Adrenal gland (tissue), 5 donors: ENCODE measurements at regions not wholly inside any gene's neighbourhood (a gene's known extent, or its start where the extent isn't known, plus 50 kb on each side); places are given as distances from the start of the nearest gene placed in this dataset.

Source experiments
- CTCF ChIP-seq, 6 experiments: fragments of 450-650 bp in 4 of 6; fragments of 200-600 bp in 2 of 6; sonication (generic) in 1 of 6; IDR thresholded peaks; 1 replicate in 5 of 6; 2 replicates in 1 of 6; pipeline versions ENCODE4 v1.5.1 to v1.8.0; 2016 to 2021; ENCODE audit warnings: antibody characterized with exemption in 6 of 6, mild to moderate bottlenecking in 2 of 6, moderate library complexity in 1 of 6
- POLR2A ChIP-seq, 2 donors: fragments of 450-650 bp; IDR thresholded peaks; one replicate each; pipeline ENCODE4 v1.6.1; 2017; ENCODE audit warnings: antibody characterized with exemption in 2 of 2, mild to moderate bottlenecking in 2 of 2, moderate library complexity in 1 of 2
- donor health status: DM: no; HTN: no; CAD: no.

- TF ChIP-seq CTCF (IDR thresholded peaks at IDR 0.05) (no peak), POLR2A (IDR thresholded peaks at IDR 0.05) (no peak)
Observed at GRCh38 chr7:42704710-42705109, 207.2 kb downstream of the C7orf25 start.
